ENCODE measurements at regions not wholly inside any gene's neighbourhood (a gene's known extent, or its start where the extent isn't known, plus 50 kb on each side); places are given as distances from the start of the nearest gene placed in this dataset.
"Not testable (repeated sequence)": the region's sequence is repeated elsewhere in the genome, so short reads cannot be mapped to it uniquely, and the experiment has no call there.

DNA sequence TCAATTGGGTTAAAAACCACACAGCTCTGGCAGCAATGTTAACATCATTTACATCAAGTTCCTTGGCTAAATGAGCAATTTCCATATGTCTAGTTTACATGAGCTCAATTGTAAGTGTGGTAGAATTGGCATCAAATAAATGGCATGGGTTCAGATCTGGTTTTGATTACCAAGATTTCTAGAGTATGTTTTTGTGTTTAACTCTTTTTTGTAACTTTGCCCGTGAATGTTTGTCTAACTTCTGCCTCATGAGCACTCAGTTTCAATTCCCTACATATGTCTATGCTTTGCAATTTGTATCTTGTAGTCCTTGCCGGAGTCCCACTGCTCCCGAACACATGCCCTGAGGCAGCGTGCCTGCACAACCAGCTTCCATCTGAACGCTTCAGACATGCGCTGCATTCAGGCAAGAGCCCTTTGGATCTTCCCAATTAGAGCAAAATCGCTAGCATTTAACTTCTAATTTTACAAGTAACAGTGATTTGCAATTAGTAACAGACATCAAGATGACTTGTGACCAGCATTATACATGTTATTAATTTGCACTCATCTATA lies 644.4 kb downstream of the TRIML1 start:
- H3K9me3 ChIP-seq (ENCODE audit: control insufficient read depth, insufficient read depth, low read depth, low read length), result no peaks in the 10 kb centered on the region
- no TSS peak for BruUV-seq (replicated peaks)
- ATAC-seq, result no peak
- no peaks in the 10 kb centered on the region for H3K4me1 ChIP-seq (ENCODE audit: control insufficient read depth, insufficient read depth, low read length)
- no peaks in the 10 kb centered on the region for H3K36me3 ChIP-seq (ENCODE audit: control insufficient read depth, insufficient read depth, low read length)
- intact Hi-C loops (cut with micrococcal nuclease; ENCODE audit: unreplicated experiment) (no loop called here), in situ Hi-C loops (cut with HindIII; ENCODE audit: low pct_unique_long_range_greater_than_20kb, low sequenced_read_pairs) (no loop called here)
- POLR2A ChIA-PET, result no interaction called here
- no peak overlapping the region for H3K27ac ChIP-seq (ENCODE audit: low read length)
- no peak for DNase-seq (ENCODE audit: low read depth, low spot score)
- no peaks in the 10 kb centered on the region for H3K27me3 ChIP-seq (ENCODE audit: control insufficient read depth, insufficient read depth, low read length)
- H3K4me3 ChIP-seq (ENCODE audit: low read depth in 2 of 2, low read length in 2 of 2), result no peak overlapping the region
- no peak for TF ChIP-seq SIN3A (IDR thresholded peaks at IDR 0.05; ENCODE audit: borderline replicate concordance, insufficient read depth, low read depth, low read length)
- TF ChIP-seq TCF7L2 (IDR thresholded peaks at IDR 0.05; ENCODE audit: low read depth, low read length), result no peak
- TF ChIP-seq POLR2AphosphoS5 (IDR thresholded peaks at IDR 0.05; ENCODE audit: low read depth, low read length), result no peak
- CTCF ChIA-PET, result interaction anchor here (0.6 kb wide), 1 partner anchor 167 kb away, joined by 4 read pairs; no protein-coding TSS in a partner anchor

DNA sequence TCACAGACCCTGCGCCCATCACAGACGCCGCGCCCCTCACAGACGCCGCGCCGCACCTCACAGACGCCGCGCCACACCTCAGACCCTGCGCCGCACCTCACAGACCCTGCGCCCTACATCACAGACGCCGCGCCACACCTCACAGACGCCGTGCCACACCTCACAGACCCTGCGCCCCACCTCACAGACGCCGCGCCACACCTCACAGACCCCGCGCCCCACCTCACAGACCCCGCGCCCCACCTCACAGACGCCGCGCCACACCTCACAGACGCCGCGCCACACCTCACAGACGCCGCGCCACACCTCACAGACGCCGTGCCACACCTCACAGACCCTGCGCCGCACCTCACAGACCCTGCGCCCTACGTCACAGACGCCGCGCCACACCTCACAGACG lies 657.4 kb downstream of the TRIML1 start:
- H3K36me3 ChIP-seq (ENCODE audit: control insufficient read depth, insufficient read depth, low read length); H3K27me3 ChIP-seq (ENCODE audit: control insufficient read depth, insufficient read depth, low read length); in situ Hi-C loops (cut with HindIII; ENCODE audit: low pct_unique_long_range_greater_than_20kb, low sequenced_read_pairs); H3K27ac ChIP-seq (ENCODE audit: low read length); H3K4me1 ChIP-seq (ENCODE audit: control insufficient read depth, insufficient read depth, low read length); H3K4me3 ChIP-seq (ENCODE audit: low read depth in 2 of 2, low read length in 2 of 2); intact Hi-C loops (cut with micrococcal nuclease; ENCODE audit: unreplicated experiment); POLR2A ChIA-PET; ATAC-seq; CTCF ChIA-PET; BruUV-seq (replicated peaks); H3K9me3 ChIP-seq (ENCODE audit: control insufficient read depth, insufficient read depth, low read depth, low read length); DNase-seq (ENCODE audit: low read depth, low spot score): not testable (repeated sequence)

DNA sequence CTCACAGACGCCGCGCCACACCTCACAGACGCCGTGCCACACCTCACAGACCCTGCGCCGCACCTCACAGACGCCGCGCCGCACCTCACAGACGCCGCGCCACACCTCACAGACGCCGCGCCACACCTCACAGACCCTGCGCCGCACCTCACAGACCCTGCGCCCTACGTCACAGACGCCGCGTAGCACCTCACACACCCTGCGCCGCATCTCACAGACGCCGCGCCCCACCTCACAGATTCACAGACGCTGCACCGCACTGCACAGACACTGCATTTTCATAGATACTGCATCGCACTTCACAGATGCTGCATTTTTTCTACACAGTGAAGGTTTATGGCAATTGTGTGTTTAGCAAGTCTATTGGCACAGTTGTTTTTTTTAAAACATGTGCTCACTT lies 657.8 kb downstream of the TRIML1 start:
- H3K4me3 ChIP-seq (ENCODE audit: low read depth in 2 of 2, low read length in 2 of 2); DNase-seq (ENCODE audit: low read depth, low spot score); in situ Hi-C loops (cut with HindIII; ENCODE audit: low pct_unique_long_range_greater_than_20kb, low sequenced_read_pairs); H3K27ac ChIP-seq (ENCODE audit: low read length); BruUV-seq (replicated peaks); H3K9me3 ChIP-seq (ENCODE audit: control insufficient read depth, insufficient read depth, low read depth, low read length); H3K27me3 ChIP-seq (ENCODE audit: control insufficient read depth, insufficient read depth, low read length); CTCF ChIA-PET; ATAC-seq; H3K4me1 ChIP-seq (ENCODE audit: control insufficient read depth, insufficient read depth, low read length); H3K36me3 ChIP-seq (ENCODE audit: control insufficient read depth, insufficient read depth, low read length); intact Hi-C loops (cut with micrococcal nuclease; ENCODE audit: unreplicated experiment); POLR2A ChIA-PET: not testable (repeated sequence)

DNA sequence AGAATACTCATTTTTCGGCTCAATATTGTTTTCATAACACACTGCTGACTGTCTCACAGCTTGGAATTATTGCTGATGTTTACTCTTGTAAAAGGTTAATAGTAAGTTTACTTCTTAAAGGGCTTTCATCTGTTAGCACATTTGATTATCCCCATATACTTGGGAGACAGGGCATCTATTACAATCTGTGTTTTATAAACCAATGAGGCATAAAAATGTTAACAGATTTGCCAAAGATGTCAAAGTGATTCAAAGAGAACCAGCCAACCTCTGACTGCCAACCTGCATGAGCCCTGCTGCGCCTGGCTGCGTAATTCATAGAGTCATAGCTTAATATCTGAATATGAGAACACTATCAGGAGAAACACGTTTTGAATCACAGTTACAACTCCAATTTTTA lies 665.6 kb downstream of the TRIML1 start:
- Histone ChIP-seq H3K4me3 (ENCODE audit: low read depth in 2 of 2, low read length in 2 of 2) (no peak overlapping the region), H3K4me1 (ENCODE audit: control insufficient read depth, insufficient read depth, low read length) (no peaks in the 10 kb centered on the region), H3K27ac (ENCODE audit: low read length) (no peak overlapping the region), H3K27me3 (ENCODE audit: control insufficient read depth, insufficient read depth, low read length) (no peaks in the 10 kb centered on the region), H3K9me3 (ENCODE audit: control insufficient read depth, insufficient read depth, low read depth, low read length) (no peaks in the 10 kb centered on the region), H3K36me3 (ENCODE audit: control insufficient read depth, insufficient read depth, low read length) (no peaks in the 10 kb centered on the region)
- DNase-seq (ENCODE audit: low read depth, low spot score) (no peak), ATAC-seq (no peak)
- ChIA-PET CTCF (no interaction called here), POLR2A (no interaction called here)
- intact Hi-C loops (cut with micrococcal nuclease; ENCODE audit: unreplicated experiment) (no loop called here), in situ Hi-C loops (cut with HindIII; ENCODE audit: low pct_unique_long_range_greater_than_20kb, low sequenced_read_pairs) (no loop called here)
- BruUV-seq (replicated peaks), result no TSS peak
- no peak for TF ChIP-seq POLR2AphosphoS5 (IDR thresholded peaks at IDR 0.05; ENCODE audit: low read depth, low read length)
- TF ChIP-seq, protein P1, sequence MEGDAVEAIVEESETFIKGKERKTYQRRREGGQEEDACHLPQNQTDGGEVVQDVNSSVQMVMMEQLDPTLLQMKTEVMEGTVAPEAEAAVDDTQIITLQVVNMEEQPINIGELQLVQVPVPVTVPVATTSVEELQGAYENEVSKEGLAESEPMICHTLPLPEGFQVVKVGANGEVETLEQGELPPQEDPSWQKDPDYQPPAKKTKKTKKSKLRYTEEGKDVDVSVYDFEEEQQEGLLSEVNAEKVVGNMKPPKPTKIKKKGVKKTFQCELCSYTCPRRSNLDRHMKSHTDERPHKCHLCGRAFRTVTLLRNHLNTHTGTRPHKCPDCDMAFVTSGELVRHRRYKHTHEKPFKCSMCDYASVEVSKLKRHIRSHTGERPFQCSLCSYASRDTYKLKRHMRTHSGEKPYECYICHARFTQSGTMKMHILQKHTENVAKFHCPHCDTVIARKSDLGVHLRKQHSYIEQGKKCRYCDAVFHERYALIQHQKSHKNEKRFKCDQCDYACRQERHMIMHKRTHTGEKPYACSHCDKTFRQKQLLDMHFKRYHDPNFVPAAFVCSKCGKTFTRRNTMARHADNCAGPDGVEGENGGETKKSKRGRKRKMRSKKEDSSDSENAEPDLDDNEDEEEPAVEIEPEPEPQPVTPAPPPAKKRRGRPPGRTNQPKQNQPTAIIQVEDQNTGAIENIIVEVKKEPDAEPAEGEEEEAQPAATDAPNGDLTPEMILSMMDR (IDR thresholded peaks at IDR 0.05), result no peak
- TF ChIP-seq, protein P2, sequence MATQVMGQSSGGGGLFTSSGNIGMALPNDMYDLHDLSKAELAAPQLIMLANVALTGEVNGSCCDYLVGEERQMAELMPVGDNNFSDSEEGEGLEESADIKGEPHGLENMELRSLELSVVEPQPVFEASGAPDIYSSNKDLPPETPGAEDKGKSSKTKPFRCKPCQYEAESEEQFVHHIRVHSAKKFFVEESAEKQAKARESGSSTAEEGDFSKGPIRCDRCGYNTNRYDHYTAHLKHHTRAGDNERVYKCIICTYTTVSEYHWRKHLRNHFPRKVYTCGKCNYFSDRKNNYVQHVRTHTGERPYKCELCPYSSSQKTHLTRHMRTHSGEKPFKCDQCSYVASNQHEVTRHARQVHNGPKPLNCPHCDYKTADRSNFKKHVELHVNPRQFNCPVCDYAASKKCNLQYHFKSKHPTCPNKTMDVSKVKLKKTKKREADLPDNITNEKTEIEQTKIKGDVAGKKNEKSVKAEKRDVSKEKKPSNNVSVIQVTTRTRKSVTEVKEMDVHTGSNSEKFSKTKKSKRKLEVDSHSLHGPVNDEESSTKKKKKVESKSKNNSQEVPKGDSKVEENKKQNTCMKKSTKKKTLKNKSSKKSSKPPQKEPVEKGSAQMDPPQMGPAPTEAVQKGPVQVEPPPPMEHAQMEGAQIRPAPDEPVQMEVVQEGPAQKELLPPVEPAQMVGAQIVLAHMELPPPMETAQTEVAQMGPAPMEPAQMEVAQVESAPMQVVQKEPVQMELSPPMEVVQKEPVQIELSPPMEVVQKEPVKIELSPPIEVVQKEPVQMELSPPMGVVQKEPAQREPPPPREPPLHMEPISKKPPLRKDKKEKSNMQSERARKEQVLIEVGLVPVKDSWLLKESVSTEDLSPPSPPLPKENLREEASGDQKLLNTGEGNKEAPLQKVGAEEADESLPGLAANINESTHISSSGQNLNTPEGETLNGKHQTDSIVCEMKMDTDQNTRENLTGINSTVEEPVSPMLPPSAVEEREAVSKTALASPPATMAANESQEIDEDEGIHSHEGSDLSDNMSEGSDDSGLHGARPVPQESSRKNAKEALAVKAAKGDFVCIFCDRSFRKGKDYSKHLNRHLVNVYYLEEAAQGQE (IDR thresholded peaks at IDR 0.05; ENCODE audit: insufficient read depth in 1 of 2, low read depth in 2 of 2, low read length in 1 of 2), result no peak
- no peak for TF ChIP-seq TCF7L2 (IDR thresholded peaks at IDR 0.05; ENCODE audit: low read depth, low read length)
- TF ChIP-seq SIN3A (IDR thresholded peaks at IDR 0.05; ENCODE audit: borderline replicate concordance, insufficient read depth, low read depth, low read length), result no peak
